Neural progenitor cell (in vitro differentiated cells): ENCODE measurements at regions not wholly inside any gene's neighbourhood (a gene's known extent, or its start where the extent isn't known, plus 50 kb on each side); places are given as distances from the start of the nearest gene placed in this dataset.

ENCODE experiments used
- EZH2 ChIP-seq: fragments of 200-600 bp; sonication (generic); IDR thresholded peaks from 2 replicates; pipeline ENCODE4 v1.6.1; 2017; ENCODE audit warnings: antibody characterized with exemption, mild to moderate bottlenecking, moderate library complexity
- EZH2phosphoT487 ChIP-seq: fragments of 200-600 bp; sonication (generic); IDR thresholded peaks from 2 replicates; pipeline ENCODE4 v1.6.1; 2017; ENCODE audit warnings: antibody characterized with exemption
- TF ChIP-seq, protein P1 (sequence below): fragments of 200-600 bp; sonication (generic); IDR thresholded peaks from 2 replicates; pipeline ENCODE4 v1.5.1; 2017; ENCODE audit warnings: antibody characterized with exemption, mild to moderate bottlenecking

DNA sequence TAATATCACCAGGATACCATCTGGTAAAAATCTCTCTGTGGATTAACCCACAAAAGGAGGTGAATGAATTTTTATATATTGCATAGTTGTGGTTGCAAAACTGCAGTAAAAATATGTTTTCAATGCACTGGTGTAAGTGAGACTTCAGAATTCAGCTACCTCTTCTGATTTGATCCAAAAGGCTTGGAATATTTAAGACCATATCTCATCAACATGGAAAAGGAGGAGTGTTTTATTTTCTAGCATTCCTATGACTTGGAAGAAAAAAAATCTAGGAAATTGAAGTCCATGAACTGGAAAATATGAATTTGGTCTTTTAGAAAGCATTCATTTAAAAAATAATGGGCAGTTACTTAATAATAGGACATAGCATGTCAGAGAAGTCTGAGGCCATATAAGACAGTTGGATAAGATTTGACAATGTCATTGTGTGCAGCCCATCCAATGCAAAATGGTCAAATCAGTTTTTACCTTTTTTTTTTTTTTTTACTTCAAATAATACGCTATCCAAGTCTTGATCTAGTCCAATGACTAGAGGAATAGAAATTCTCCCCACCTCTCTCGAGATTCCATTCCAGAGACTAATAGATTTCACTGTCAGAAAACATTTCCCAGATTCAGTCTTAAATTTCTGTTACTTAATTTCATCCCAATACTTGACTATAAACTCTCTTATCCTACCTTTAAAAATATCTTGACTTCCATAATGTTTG lies 364.9 kb upstream of the PMFBP1 start:
- TF ChIP-seq, protein P1, sequence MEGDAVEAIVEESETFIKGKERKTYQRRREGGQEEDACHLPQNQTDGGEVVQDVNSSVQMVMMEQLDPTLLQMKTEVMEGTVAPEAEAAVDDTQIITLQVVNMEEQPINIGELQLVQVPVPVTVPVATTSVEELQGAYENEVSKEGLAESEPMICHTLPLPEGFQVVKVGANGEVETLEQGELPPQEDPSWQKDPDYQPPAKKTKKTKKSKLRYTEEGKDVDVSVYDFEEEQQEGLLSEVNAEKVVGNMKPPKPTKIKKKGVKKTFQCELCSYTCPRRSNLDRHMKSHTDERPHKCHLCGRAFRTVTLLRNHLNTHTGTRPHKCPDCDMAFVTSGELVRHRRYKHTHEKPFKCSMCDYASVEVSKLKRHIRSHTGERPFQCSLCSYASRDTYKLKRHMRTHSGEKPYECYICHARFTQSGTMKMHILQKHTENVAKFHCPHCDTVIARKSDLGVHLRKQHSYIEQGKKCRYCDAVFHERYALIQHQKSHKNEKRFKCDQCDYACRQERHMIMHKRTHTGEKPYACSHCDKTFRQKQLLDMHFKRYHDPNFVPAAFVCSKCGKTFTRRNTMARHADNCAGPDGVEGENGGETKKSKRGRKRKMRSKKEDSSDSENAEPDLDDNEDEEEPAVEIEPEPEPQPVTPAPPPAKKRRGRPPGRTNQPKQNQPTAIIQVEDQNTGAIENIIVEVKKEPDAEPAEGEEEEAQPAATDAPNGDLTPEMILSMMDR = no peak
- TF ChIP-seq EZH2 (no peak), EZH2phosphoT487 (no peak)
